IMR-90 (cell line): ENCODE measurements at regions not wholly inside any gene's neighbourhood (a gene's known extent, or its start where the extent isn't known, plus 50 kb on each side); places are given as distances from the start of the nearest gene placed in this dataset.

Experiments
- FOS ChIP-seq: fragments of 150-350 bp; IDR thresholded peaks from 2 replicates; pipeline ENCODE4 v1.6.1; 2016; ENCODE audit warnings: low read depth, low read length
- TF ChIP-seq, protein P1 (sequence below): fragments of 150-350 bp; IDR thresholded peaks from 2 replicates; pipeline ENCODE4 v1.6.1; 2016; ENCODE audit warnings: low read depth, mild to moderate bottlenecking, low read length, moderate library complexity, borderline replicate concordance

DNA sequence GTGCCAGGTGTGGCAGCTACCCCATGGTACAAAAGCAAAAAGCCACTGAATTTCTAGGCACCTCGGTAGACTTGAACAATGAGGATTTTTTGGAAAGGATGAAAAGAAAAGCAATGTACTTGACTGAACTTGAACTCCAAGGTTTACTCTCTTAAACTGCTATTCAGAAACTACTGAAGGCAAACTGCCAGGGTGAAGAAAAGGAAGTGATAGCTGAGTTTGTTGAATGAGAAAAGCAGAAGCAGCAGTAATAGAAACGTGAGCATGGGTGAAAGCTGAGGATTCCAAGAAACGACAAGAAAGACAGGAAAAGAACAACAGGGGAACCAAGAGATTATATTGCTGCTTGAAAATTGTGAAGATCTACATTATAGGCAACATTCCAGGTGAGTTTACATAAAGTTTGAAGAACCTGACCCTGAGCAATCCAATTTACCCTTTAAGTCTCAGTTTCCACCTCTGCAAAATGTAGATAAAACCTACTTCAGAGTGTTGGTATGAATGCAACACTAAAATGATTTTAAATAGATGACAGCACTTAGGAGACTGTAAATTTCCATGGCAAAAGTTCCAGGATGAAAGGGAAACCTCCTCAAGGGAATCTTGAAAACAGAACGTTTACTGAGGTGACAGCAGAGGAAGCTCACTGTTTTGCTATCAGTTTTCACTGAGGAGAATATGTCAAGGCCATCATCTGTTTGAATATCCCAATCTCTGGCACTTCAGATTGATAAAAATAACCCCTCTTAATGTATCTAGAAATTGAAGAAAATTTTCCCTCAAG, 245.8 kb downstream of the SPATA31D1 start:
- TF ChIP-seq FOS, result no peak
- TF ChIP-seq, protein P1, sequence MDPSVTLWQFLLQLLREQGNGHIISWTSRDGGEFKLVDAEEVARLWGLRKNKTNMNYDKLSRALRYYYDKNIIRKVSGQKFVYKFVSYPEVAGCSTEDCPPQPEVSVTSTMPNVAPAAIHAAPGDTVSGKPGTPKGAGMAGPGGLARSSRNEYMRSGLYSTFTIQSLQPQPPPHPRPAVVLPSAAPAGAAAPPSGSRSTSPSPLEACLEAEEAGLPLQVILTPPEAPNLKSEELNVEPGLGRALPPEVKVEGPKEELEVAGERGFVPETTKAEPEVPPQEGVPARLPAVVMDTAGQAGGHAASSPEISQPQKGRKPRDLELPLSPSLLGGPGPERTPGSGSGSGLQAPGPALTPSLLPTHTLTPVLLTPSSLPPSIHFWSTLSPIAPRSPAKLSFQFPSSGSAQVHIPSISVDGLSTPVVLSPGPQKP, result no peak
